Heart left ventricle (tissue), 16 donors: ENCODE measurements at regions not wholly inside any gene's neighbourhood (a gene's known extent, or its start where the extent isn't known, plus 50 kb on each side); places are given as distances from the start of the nearest gene placed in this dataset.

Experiments
- ATAC-seq, 4 donors: fragments of 200-7000 bp; cut with Tn5 transposase; one replicate each; pipeline ENCODE4 v1.9.1; 2020 to 2022; ENCODE audit warnings: moderate library complexity in 4 of 4, mild to moderate bottlenecking in 3 of 4, moderate number of reproducible peaks in 1 of 4
- DNase-seq, 5 donors: peaks; one replicate each; pipeline ENCODE4 v3.0.0-alpha.2; 2020
- H3K27ac ChIP-seq, 12 donors: fragments of 200-600 bp; sonication (generic) in 4 of 12; one replicate each; pipeline versions ENCODE4 v1.5.0 to v1.8.0; 2016 to 2022; ENCODE audit warnings: mild to moderate bottlenecking in 2 of 12
- H3K27me3 ChIP-seq, 9 donors: fragments of 200-600 bp; sonication (generic) in 2 of 9; one replicate each; pipeline versions ENCODE4 v1.5.1 to v1.8.0; 2016 to 2022; ENCODE audit warnings: mild to moderate bottlenecking in 3 of 9
- H3K36me3 ChIP-seq, 9 donors: fragments of 200-600 bp; sonication (generic) in 2 of 9; one replicate each; pipeline versions ENCODE4 v1.5.0 to v1.8.0; 2018 to 2022; ENCODE audit warnings: mild to moderate bottlenecking in 2 of 9
- H3K4me1 ChIP-seq, 12 donors: fragments of 200-600 bp; sonication (generic) in 4 of 12; one replicate each; pipeline versions ENCODE4 v1.5.0 to v1.8.0; 2016 to 2022; ENCODE audit warnings: mild to moderate bottlenecking in 3 of 12
- H3K4me3 ChIP-seq, 12 donors: fragments of 200-600 bp; sonication (generic) in 4 of 12; one replicate each; pipeline versions ENCODE4 v1.5.0 to v1.8.0; 2017 to 2022; ENCODE audit warnings: mild to moderate bottlenecking in 9 of 12, moderate library complexity in 4 of 12
- H3K9me3 ChIP-seq, 12 donors: fragments of 200-600 bp; sonication (generic) in 4 of 12; one replicate each; pipeline versions ENCODE4 v1.5.0 to v1.8.0; 2016 to 2022; ENCODE audit warnings: mild to moderate bottlenecking in 1 of 12
- CTCF ChIP-seq, 12 donors: fragments of 200-600 bp; sonication (generic) in 4 of 12; IDR thresholded peaks; one replicate each; pipeline versions ENCODE4 v1.5.0 to v1.8.0; 2018 to 2022; ENCODE audit warnings: antibody characterized with exemption in 12 of 12, mild to moderate bottlenecking in 5 of 12
- POLR2A ChIP-seq, 2 donors: fragments of 450-650 bp; IDR thresholded peaks; one replicate each; pipeline ENCODE4 v1.6.1; 2017; ENCODE audit warnings: antibody characterized with exemption in 2 of 2, mild to moderate bottlenecking in 2 of 2, moderate library complexity in 2 of 2
- WGBS, 4 donors: extraction: QIAGEN DNeasy Blood & Tissue Kit in 2 of 4; methylation state at CpG; one replicate each; pipeline versions ENCODE4 v1.1.5 to v1.1.7; 2013 to 2018; 5-methylcytosine and 5-hydroxymethylcytosine counted together
- intact Hi-C, 10 donors: fragments of 100-400 bp; cut with DNase I; formaldehyde crosslinking; loops; one replicate each; pipeline versions ENCODE4 v1.11.1 to v1.14.2; 2022
- donor health status: ischemic (EF 13 %, LVEDD 7.1; RV severe dilation, severe dysfunction).
- donor health status: healthy with polysubstance abuse.
- donor health status: DM: no; HTN: yes; CAD: no.
- donor health status: DM: no; HTN: no; CAD: no.
- donor health status: ischemic (EF 25% LVEDD 6.9; RV normal size, moderate dysfunction).
- donor health status: ischemic (EF 25% LVEDD 5.7; RV mildly dilated, moderate dysfunction).
- donor health status: healthy.
- donor health status: DM: yes; HTN: yes; CAD: no.
- donor health status: ischemic (EF 35%, LVEDD 5.7; RV mildly dilated, moderate dysfunction).
- donor health status: nonischemic (EF 11% LVEDD 7.7; RV severe dilation, severe dysfunction).
- donor health status: DM: yes; HTN: yes; CAD: no.
- donor health status: PGD.
- donor health status: ischemic (EF 29% LVEDD 5.4; RV normal size, mild dysfunction).
- donor health status: nonischemic (EF 23%, LVEDD 6.1; RV moderate dilation, normal function).

GRCh38 chr1:38376577-38376976 is 330.0 kb upstream of the POU3F1 start:
- Histone ChIP-seq H3K9me3 (peaks cover 0 to 20% (median 8%) of the 10 kb centered on the region in 12 donors), H3K36me3 (no peaks in the 10 kb centered on the region), H3K4me1 (no peaks in the 10 kb centered on the region), H3K4me3 (no peak overlapping the region), H3K27ac (no peak overlapping the region), H3K27me3 (peaks cover 0 to 34% (median 3%) of the 10 kb centered on the region in 9 donors)
- ATAC-seq (no peak), DNase-seq (no peak)
- 54 to 64% (median 60%) methylated on average over 2 of the region's 2 CpGs for WGBS, 4 donors
- TF ChIP-seq POLR2A (IDR thresholded peaks at IDR 0.05) (no peak), CTCF (IDR thresholded peaks at IDR 0.05) (no peak)
- intact Hi-C loops: no loop called here

GRCh38 chr1:38375035-38375434 is 328.4 kb upstream of the POU3F1 start:
- ATAC-seq (no peak), DNase-seq (no peak)
- Histone ChIP-seq H3K27ac (no peak overlapping the region), H3K36me3 (no peaks in the 10 kb centered on the region), H3K4me3 (no peak overlapping the region), H3K9me3 (peaks cover 0 to 20% (median 8%) of the 10 kb centered on the region in 12 donors), H3K27me3 (peaks cover 0 to 25% (median 3%) of the 10 kb centered on the region in 9 donors), H3K4me1 (no peaks in the 10 kb centered on the region)
- TF ChIP-seq POLR2A (IDR thresholded peaks at IDR 0.05): no peak
- TF ChIP-seq CTCF (IDR thresholded peaks at IDR 0.05): no peak
- intact Hi-C loops: no loop called here
- WGBS, 4 donors: 33 to 48% (median 40%) methylated on average over 1 of the region's 1 CpG

- H3K4me1 ChIP-seq: no peaks in the 10 kb centered on the region
- H3K4me3 ChIP-seq: no peak overlapping the region
- 46 to 83% (median 76%) methylated on average over 1 of the region's 1 CpG for WGBS, 4 donors
- peaks cover 0 to 19% (median 3%) of the 10 kb centered on the region in 9 donors for H3K27me3 ChIP-seq
- DNase-seq: no peak
- ATAC-seq: no peak
- no peak overlapping the region for H3K27ac ChIP-seq
- TF ChIP-seq POLR2A (IDR thresholded peaks at IDR 0.05): no peak
- TF ChIP-seq CTCF (IDR thresholded peaks at IDR 0.05): no peak
- H3K9me3 ChIP-seq: peaks cover 0 to 20% (median 8%) of the 10 kb centered on the region in 12 donors
- H3K36me3 ChIP-seq: no peaks in the 10 kb centered on the region
- intact Hi-C loops: no loop called here
Measured at GRCh38 chr1:38371505-38371844, 324.9 kb upstream of the POU3F1 start.

- Histone ChIP-seq H3K9me3 (peaks cover 0 to 17% (median 8%) of the 10 kb centered on the region in 12 donors), H3K4me1 (no peaks in the 10 kb centered on the region), H3K27me3 (peaks cover 0 to 16% (median 3%) of the 10 kb centered on the region in 9 donors), H3K36me3 (no peaks in the 10 kb centered on the region), H3K27ac (no peak overlapping the region), H3K4me3 (no peak overlapping the region)
- intact Hi-C loops: no loop called here
- DNase-seq (no peak), ATAC-seq (no peak)
- no peak for TF ChIP-seq POLR2A (IDR thresholded peaks at IDR 0.05)
- TF ChIP-seq CTCF (IDR thresholded peaks at IDR 0.05): no peak
- WGBS, 4 donors: 68 to 71% (median 69%) methylated on average over 14 of the region's 14 CpGs
Measured at GRCh38 chr1:38370716-38371504, 324.3 kb upstream of the POU3F1 start.
